ENCODE measurements at regions not wholly inside any gene's neighbourhood (a gene's known extent, or its start where the extent isn't known, plus 50 kb on each side); places are given as distances from the start of the nearest gene placed in this dataset.
A peak's percentile ranks its signal among the peaks of the same experiment; 100 is the strongest.
"Not testable (repeated sequence)": the region's sequence is repeated elsewhere in the genome, so short reads cannot be mapped to it uniquely, and the experiment has no call there.

DNA sequence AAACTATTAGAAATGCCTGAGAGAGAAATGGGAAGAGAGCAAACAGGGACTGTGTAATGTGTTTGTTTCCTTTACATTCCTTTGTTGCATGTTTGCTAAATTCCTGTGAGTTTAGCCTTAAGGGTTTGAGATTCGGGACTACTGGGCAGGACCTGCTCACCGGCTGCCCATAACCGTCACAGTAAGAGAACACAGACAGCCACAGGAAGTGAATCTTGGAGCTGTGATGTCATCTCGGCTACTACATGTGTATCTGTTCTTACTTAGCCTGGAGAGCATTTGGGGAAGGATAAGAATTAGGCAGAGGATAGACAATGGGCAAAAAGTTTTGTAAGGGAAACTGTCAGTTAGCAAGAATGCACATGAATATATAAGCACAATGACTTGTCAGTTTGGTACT is 485.1 kb upstream of the KLF6 start:
- DNase-seq (ENCODE audit: low read depth in 1 of 2, low spot score in 1 of 2): peak in 1 of 2 experiments; percentile 2
- no peak overlapping the region for H3K27ac ChIP-seq (replicated peaks)
- H3K27me3 ChIP-seq (ENCODE audit: insufficient read depth, poor library complexity, severe bottlenecking): no peaks in the 10 kb centered on the region
- H3K4me3 ChIP-seq (replicated peaks; ENCODE audit: insufficient read depth, low read length): no peak overlapping the region
- TF ChIP-seq SPI1 (IDR thresholded peaks at IDR 0.05; ENCODE audit: borderline replicate concordance, low read depth): no peak
- TF ChIP-seq GABPA (IDR thresholded peaks at IDR 0.05; ENCODE audit: low read depth): no peak
- TF ChIP-seq, protein P1, sequence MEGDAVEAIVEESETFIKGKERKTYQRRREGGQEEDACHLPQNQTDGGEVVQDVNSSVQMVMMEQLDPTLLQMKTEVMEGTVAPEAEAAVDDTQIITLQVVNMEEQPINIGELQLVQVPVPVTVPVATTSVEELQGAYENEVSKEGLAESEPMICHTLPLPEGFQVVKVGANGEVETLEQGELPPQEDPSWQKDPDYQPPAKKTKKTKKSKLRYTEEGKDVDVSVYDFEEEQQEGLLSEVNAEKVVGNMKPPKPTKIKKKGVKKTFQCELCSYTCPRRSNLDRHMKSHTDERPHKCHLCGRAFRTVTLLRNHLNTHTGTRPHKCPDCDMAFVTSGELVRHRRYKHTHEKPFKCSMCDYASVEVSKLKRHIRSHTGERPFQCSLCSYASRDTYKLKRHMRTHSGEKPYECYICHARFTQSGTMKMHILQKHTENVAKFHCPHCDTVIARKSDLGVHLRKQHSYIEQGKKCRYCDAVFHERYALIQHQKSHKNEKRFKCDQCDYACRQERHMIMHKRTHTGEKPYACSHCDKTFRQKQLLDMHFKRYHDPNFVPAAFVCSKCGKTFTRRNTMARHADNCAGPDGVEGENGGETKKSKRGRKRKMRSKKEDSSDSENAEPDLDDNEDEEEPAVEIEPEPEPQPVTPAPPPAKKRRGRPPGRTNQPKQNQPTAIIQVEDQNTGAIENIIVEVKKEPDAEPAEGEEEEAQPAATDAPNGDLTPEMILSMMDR (IDR thresholded peaks at IDR 0.05; ENCODE audit: insufficient read depth, low read length): no peak
- no peak for TF ChIP-seq POLR2AphosphoS5 (IDR thresholded peaks at IDR 0.05; ENCODE audit: low read depth)
- TF ChIP-seq, protein P2, sequence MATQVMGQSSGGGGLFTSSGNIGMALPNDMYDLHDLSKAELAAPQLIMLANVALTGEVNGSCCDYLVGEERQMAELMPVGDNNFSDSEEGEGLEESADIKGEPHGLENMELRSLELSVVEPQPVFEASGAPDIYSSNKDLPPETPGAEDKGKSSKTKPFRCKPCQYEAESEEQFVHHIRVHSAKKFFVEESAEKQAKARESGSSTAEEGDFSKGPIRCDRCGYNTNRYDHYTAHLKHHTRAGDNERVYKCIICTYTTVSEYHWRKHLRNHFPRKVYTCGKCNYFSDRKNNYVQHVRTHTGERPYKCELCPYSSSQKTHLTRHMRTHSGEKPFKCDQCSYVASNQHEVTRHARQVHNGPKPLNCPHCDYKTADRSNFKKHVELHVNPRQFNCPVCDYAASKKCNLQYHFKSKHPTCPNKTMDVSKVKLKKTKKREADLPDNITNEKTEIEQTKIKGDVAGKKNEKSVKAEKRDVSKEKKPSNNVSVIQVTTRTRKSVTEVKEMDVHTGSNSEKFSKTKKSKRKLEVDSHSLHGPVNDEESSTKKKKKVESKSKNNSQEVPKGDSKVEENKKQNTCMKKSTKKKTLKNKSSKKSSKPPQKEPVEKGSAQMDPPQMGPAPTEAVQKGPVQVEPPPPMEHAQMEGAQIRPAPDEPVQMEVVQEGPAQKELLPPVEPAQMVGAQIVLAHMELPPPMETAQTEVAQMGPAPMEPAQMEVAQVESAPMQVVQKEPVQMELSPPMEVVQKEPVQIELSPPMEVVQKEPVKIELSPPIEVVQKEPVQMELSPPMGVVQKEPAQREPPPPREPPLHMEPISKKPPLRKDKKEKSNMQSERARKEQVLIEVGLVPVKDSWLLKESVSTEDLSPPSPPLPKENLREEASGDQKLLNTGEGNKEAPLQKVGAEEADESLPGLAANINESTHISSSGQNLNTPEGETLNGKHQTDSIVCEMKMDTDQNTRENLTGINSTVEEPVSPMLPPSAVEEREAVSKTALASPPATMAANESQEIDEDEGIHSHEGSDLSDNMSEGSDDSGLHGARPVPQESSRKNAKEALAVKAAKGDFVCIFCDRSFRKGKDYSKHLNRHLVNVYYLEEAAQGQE (IDR thresholded peaks at IDR 0.05; ENCODE audit: insufficient replicate concordance, low read depth): no peak

DNA sequence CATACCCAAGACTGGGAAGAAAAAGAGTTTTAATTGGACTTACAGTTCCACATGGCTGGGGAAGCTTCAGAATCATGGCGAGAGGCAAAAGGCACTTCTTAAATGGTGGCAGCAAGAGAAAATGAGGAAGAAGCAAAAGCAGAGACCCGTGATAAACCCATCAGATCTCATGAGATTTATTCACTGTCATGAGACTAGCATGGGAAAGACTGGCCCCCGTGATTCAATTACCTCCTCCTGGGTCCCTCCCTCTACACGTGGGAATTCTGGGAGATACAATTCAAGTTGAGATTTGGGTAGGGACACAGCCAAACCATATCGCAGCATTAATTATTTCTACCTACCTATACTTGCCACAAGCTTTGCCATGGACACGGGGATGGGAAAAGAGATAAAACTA is 483.5 kb upstream of the KLF6 start:
- H3K4me3 ChIP-seq (replicated peaks; ENCODE audit: insufficient read depth, low read length); H3K27me3 ChIP-seq (ENCODE audit: insufficient read depth, poor library complexity, severe bottlenecking); H3K27ac ChIP-seq (replicated peaks); DNase-seq (ENCODE audit: low read depth in 1 of 2, low spot score in 1 of 2): not testable (repeated sequence)

DNA sequence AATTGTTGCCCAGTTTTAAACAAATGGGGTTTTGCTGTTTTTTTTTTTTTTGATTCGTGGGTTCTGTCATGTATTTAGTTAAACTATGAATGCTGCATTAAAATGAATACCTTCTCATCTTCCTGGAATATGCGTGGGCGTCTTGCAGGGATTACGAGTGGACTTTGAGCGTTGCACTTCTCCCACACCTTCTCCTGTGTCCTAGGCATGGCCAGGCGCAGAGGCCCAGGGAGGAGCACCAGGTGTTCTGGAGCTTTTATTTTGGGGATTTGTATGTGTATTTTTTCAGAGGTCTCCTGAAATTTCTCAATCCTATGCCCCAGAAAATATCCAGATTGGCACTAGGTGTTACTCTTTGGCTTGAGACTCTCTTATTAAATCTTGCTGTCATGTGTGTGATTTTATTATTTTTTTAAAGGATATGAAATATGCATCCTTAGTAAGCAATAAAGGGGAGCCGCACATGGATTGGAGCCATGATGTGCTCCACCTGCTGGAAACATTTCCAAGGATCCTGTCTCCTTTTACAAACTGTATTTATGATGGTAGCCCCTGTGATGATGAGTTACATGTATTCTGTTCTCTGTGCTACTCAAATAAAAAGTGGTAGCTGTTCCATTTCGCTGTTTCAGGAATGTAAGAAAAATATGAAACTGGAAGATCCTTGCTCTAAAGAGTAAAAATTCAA is 482.2 kb upstream of the KLF6 start:
- no peaks in the 10 kb centered on the region for H3K27me3 ChIP-seq (ENCODE audit: insufficient read depth, poor library complexity, severe bottlenecking)
- TF ChIP-seq POLR2AphosphoS5 (IDR thresholded peaks at IDR 0.05; ENCODE audit: low read depth) (no peak), GABPA (IDR thresholded peaks at IDR 0.05; ENCODE audit: low read depth) (no peak), SPI1 (IDR thresholded peaks at IDR 0.05; ENCODE audit: borderline replicate concordance, low read depth) (no peak)
- TF ChIP-seq, protein P1 (IDR thresholded peaks at IDR 0.05; ENCODE audit: insufficient read depth, low read length): no peak
- TF ChIP-seq, protein P2 (IDR thresholded peaks at IDR 0.05; ENCODE audit: insufficient replicate concordance, low read depth): no peak
- no peak overlapping the region for H3K4me3 ChIP-seq (replicated peaks; ENCODE audit: insufficient read depth, low read length)
- no peak for DNase-seq (ENCODE audit: low read depth in 1 of 2, low spot score in 1 of 2)
- H3K27ac ChIP-seq (replicated peaks): no peak overlapping the region

DNA sequence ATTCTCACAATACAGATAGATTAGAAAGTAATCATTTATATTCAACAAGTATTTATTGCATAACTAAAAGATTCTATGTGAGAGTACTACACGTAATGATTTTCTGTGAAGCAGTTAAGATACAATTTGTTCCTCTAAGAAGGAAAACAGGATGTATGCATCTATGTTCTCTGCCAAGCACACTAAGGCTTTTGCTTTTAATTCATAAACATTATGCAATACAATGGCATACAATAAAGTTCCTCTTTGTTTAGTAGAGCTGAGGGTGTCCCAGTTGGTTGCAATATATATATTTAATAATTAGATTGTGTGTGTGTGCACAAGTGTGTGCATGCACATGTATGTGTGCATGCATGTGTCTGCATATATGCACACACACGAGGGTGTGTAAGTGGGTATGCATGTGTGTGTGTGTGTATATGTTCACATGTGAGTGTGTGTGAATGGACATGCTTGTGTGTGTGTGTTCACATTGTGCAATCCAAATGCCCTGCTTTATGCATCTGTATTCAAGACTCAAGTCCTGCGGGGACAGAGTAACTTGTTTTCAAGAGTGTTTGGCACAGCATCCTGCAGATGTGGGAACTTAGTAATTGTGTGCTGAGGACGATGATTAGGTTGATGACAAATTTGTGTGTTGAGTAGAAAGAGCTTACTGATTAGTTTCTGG is 481.5 kb upstream of the KLF6 start:
- TF ChIP-seq GABPA (IDR thresholded peaks at IDR 0.05; ENCODE audit: low read depth) (no peak), POLR2AphosphoS5 (IDR thresholded peaks at IDR 0.05; ENCODE audit: low read depth) (no peak), SPI1 (IDR thresholded peaks at IDR 0.05; ENCODE audit: borderline replicate concordance, low read depth) (no peak)
- TF ChIP-seq, protein P2 (IDR thresholded peaks at IDR 0.05; ENCODE audit: insufficient replicate concordance, low read depth): no peak
- TF ChIP-seq, protein P1 (IDR thresholded peaks at IDR 0.05; ENCODE audit: insufficient read depth, low read length): no peak
- H3K27me3 ChIP-seq (ENCODE audit: insufficient read depth, poor library complexity, severe bottlenecking): no peaks in the 10 kb centered on the region
- H3K4me3 ChIP-seq (replicated peaks; ENCODE audit: insufficient read depth, low read length): no peak overlapping the region
- no peak for DNase-seq (ENCODE audit: low read depth in 1 of 2, low spot score in 1 of 2)
- H3K27ac ChIP-seq (replicated peaks): no peak overlapping the region
